Endothelial cell of umbilical vein (primary cell): ENCODE measurements at regions not wholly inside any gene's neighbourhood (a gene's known extent, or its start where the extent isn't known, plus 50 kb on each side); places are given as distances from the start of the nearest gene placed in this dataset.

Experiments used
- EZH2 ChIP-seq: IDR thresholded peaks from 2 replicates; pipeline ENCODE4 v1.6.1; 2012; ENCODE audit warnings: borderline replicate concordance, low read depth, mild to moderate bottlenecking, moderate library complexity, low read length, inconsistent platforms; ENCODE audit not compliant: severe bottlenecking
- FOS ChIP-seq: IDR thresholded peaks from 2 replicates; pipeline ENCODE4 v1.6.1; 2011; ENCODE audit warnings: mild to moderate bottlenecking, low read length, moderate library complexity, borderline replicate concordance; ENCODE audit not compliant: insufficient read depth
- GATA2 ChIP-seq: IDR thresholded peaks from 2 replicates; pipeline ENCODE4 v1.7.0; 2011; ENCODE audit warnings: low read depth, mild to moderate bottlenecking, moderate library complexity, mixed read lengths, low read length; ENCODE audit not compliant: insufficient read length, insufficient read depth
- JUN ChIP-seq: IDR thresholded peaks from 2 replicates; pipeline ENCODE4 v1.6.1; 2011; ENCODE audit warnings: borderline replicate concordance, low read depth; ENCODE audit not compliant: insufficient read length, insufficient read depth
- MYC ChIP-seq: IDR thresholded peaks from one replicate; pipeline ENCODE4 v1.6.1; 2011; ENCODE audit warnings: mild to moderate bottlenecking, low read depth, low read length
- POLR2A ChIP-seq: IDR thresholded peaks from 2 replicates; pipeline ENCODE4 v1.6.1; 2012; ENCODE audit warnings: low read depth, mild to moderate bottlenecking, control low read depth, low read length
- POLR2AphosphoS5 ChIP-seq: IDR thresholded peaks from 2 replicates; pipeline ENCODE4 v1.6.1; 2012; ENCODE audit warnings: low read depth, mild to moderate bottlenecking, control low read depth, low read length, moderate library complexity; ENCODE audit not compliant: insufficient read depth
- TF ChIP-seq, protein P1 (sequence below), 2 donors: IDR thresholded peaks; 1 replicate in 1 of 2; 2 replicates in 1 of 2; pipeline ENCODE4 v1.5.1; 2011; ENCODE audit warnings: low read length in 2 of 2, mild to moderate bottlenecking in 2 of 2, moderate library complexity in 2 of 2, control low read depth in 1 of 2, inconsistent platforms in 1 of 2, low read depth in 1 of 2; ENCODE audit not compliant: insufficient read depth in 1 of 2; ENCODE audit errors: extremely low read depth in 1 of 2
- TF ChIP-seq, protein P2 (sequence below): IDR thresholded peaks from 2 replicates; pipeline ENCODE4 v1.6.1; 2011; ENCODE audit not compliant: insufficient read depth, insufficient read length

DNA sequence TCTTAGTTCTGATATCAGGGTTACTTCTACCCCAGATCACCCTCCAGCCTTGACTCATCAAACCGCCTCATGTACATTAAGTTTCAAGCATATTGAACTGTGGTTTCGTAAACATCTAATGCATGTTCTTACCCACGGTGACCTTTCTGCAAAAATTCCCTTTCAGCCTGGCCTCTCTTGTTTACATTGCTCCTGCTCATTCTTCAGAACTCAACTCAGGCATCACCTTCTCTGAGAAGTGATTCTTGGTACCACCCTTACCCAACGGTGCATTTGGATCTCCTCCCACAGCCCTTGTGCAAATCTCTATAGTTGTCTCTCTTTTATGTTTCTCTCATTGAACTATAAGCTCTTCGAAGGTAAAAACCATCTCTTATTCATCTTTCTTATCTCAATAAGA, 503.1 kb upstream of the PKDCC start:
- TF ChIP-seq POLR2AphosphoS5 (no peak), EZH2 (no peak), POLR2A (no peak), MYC (no peak), FOS (no peak), GATA2 (no peak), JUN (no peak)
- TF ChIP-seq, protein P1, sequence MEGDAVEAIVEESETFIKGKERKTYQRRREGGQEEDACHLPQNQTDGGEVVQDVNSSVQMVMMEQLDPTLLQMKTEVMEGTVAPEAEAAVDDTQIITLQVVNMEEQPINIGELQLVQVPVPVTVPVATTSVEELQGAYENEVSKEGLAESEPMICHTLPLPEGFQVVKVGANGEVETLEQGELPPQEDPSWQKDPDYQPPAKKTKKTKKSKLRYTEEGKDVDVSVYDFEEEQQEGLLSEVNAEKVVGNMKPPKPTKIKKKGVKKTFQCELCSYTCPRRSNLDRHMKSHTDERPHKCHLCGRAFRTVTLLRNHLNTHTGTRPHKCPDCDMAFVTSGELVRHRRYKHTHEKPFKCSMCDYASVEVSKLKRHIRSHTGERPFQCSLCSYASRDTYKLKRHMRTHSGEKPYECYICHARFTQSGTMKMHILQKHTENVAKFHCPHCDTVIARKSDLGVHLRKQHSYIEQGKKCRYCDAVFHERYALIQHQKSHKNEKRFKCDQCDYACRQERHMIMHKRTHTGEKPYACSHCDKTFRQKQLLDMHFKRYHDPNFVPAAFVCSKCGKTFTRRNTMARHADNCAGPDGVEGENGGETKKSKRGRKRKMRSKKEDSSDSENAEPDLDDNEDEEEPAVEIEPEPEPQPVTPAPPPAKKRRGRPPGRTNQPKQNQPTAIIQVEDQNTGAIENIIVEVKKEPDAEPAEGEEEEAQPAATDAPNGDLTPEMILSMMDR (IDR thresholded peaks at IDR 0.05; ENCODE audit: extremely low read depth in 1 of 2, insufficient read depth in 1 of 2, low read depth in 1 of 2, low read length in 2 of 2): no peak
- TF ChIP-seq, protein P2, sequence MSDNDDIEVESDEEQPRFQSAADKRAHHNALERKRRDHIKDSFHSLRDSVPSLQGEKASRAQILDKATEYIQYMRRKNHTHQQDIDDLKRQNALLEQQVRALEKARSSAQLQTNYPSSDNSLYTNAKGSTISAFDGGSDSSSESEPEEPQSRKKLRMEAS: no peak
